ENCODE measurements at regions not wholly inside any gene's neighbourhood (a gene's known extent, or its start where the extent isn't known, plus 50 kb on each side); places are given as distances from the start of the nearest gene placed in this dataset.

DNA sequence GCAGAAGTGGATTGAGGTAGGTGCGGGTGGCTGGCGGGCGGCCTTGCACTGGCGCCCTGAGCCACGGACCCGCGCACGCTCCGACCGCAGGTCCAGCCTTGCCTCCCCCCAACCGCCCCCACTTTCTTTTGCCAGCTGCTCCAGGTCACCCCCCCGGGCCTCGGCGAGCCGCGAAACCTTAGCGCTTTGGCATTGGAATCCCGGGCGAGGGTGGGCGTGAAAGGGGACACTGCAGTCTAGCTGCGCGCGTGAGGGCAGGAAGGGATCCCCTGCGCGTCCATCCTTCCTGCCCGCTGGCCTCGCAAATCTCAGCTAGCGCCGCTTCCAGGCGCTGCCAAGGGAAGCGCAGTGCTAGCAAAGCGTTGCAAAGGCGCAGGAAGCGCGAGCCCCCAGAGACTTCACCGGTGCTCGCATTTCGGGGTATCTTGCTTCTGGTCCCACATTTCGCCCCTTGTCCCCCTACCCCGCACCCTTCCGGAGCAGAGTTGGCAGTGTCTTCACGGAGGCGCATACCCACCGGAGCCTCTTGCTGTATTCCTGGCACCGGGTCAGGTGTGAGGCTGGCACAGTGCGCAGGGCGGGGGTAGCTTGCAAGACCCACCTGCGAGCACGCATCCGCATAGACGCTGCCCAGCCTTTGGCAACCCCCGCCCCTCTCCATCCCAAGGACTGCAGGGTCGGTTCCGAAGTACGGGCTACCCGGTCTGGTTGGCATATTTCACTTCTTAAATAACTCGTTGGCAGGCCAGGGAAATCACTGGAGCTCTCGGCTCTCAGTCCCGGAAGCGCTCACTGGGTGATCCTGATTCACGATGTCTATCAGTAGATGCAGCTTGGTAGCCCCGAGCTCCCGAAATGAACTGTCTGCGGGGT lies 104.4 kb downstream of the UCHL1 start:
- no peaks in the 10 kb centered on the region for H3K9me3 ChIP-seq (ENCODE audit: control insufficient read depth in 2 of 2, low read length in 2 of 2)
- H3K4me3 ChIP-seq (ENCODE audit: low read depth, low read length) = no peak overlapping the region
- ATAC-seq (ENCODE audit: low read depth in 2 of 2) (no peak), DNase-seq (no peak)
- peaks cover 13% of the 10 kb centered on the region for H3K27me3 ChIP-seq (ENCODE audit: control insufficient read depth, insufficient read depth, low read length)
- no peaks in the 10 kb centered on the region for H3K36me3 ChIP-seq (ENCODE audit: control insufficient read depth, insufficient read depth, low read length)
- H3K36me3 Mint-ChIP-seq = no peaks in the 10 kb centered on the region
- no peak overlapping the region for H3K27ac Mint-ChIP-seq
- H3K27ac ChIP-seq (ENCODE audit: insufficient read depth, low read length, poor library complexity, severe bottlenecking) = no peak overlapping the region
- H3K27me3 Mint-ChIP-seq = peaks cover 33% of the 10 kb centered on the region
- H3K9me3 Mint-ChIP-seq = peaks cover 0 to 3% (median 0%) of the 10 kb centered on the region in 7 donors
- H3K4me1 ChIP-seq (ENCODE audit: control insufficient read depth, insufficient read depth, low read length, poor library complexity, severe bottlenecking) = no peaks in the 10 kb centered on the region
- no peaks in the 10 kb centered on the region for H3K4me1 Mint-ChIP-seq
- peak overlapping the region in 1 of 4 donors; percentile 15 for H3K4me3 Mint-ChIP-seq

DNA sequence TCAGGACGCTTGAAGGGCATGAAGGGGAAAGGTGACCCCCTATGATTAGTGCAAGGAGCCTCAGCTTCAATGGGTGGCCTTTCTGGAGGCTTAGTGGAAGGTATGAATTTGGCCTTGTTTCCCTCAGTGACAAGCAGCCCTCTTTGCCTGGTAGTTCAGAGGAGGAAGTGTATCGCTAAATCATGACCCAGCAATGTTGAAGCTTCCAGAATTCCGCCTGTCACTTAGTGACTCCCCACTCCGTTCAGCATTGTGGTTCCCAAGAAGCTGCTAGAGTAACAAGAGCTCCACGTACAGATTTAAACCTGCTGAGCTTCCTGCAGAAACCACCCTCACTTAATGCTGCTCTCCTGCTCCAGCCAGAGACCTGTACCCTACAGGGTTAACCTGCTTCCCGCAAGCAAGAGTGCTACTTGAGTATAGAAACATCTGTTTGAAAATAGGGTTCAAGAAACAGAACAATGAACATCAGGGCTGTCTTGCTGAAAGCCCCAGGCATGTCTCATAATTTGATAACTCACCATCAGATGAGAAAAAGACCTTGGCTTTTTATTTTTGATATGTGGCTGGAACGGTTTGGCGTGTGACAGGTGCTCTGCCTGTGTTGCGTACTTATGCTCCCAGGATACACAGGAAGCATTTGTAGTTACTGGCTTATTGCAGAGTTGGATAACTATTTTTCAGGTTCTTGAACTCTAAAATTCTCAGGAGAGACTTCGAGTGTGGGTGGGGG lies 105.2 kb downstream of the UCHL1 start:
- Mint-ChIP-seq H3K4me1 (no peaks in the 10 kb centered on the region), H3K4me3 (no peak overlapping the region), H3K27ac (no peak overlapping the region), H3K9me3 (peaks cover 0 to 2% (median 0%) of the 10 kb centered on the region in 7 donors), H3K36me3 (no peaks in the 10 kb centered on the region), H3K27me3 (peaks cover 33% of the 10 kb centered on the region)
- Histone ChIP-seq H3K27ac (ENCODE audit: insufficient read depth, low read length, poor library complexity, severe bottlenecking) (no peak overlapping the region), H3K27me3 (ENCODE audit: control insufficient read depth, insufficient read depth, low read length) (peaks cover 13% of the 10 kb centered on the region), H3K36me3 (ENCODE audit: control insufficient read depth, insufficient read depth, low read length) (no peaks in the 10 kb centered on the region), H3K9me3 (ENCODE audit: control insufficient read depth in 2 of 2, low read length in 2 of 2) (no peaks in the 10 kb centered on the region), H3K4me1 (ENCODE audit: control insufficient read depth, insufficient read depth, low read length, poor library complexity, severe bottlenecking) (no peaks in the 10 kb centered on the region), H3K4me3 (ENCODE audit: low read depth, low read length) (no peak overlapping the region)
- no peak for ATAC-seq (ENCODE audit: low read depth in 2 of 2)
- DNase-seq = no peak

DNA sequence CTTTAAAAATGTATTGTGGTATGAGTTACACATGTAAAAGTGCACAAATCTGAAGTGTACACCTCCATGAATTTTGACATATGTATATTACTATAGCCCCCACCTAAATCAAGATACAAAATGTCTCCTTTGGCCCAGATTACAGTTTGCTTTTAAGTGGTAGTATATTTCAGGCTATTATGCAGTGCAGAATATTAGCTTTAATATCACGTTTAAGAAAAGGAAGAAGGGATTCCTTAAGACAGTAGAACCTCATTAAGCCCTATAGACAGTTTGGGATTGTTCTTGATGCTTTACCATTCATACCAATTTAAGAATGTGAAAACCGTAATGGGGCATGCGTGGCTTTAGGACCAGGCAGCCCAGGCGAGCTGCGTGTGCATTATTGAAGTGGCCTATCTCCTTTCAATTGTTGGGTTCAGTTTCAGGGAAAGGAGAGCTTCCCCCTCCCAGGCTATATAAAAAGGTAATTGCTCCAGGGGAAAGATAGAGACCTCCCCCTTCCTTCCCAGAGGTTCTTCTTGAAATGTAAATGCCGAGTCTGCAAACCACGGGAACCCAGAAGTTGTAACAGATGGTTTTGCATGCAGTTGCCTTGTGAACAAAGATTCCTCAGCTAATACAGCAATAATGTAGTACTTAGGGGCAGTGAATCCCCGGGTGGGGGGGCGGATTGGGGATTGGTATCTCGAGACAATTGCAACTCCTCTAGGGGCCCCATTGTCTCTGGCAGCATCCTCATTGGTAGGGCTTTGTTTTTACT lies 106.1 kb downstream of the UCHL1 start:
- no peaks in the 10 kb centered on the region for H3K9me3 ChIP-seq (ENCODE audit: control insufficient read depth in 2 of 2, low read length in 2 of 2)
- no peak overlapping the region for H3K27ac Mint-ChIP-seq
- H3K4me3 ChIP-seq (ENCODE audit: low read depth, low read length) = no peak overlapping the region
- DNase-seq (no peak), ATAC-seq (ENCODE audit: low read depth in 2 of 2) (no peak)
- H3K27me3 ChIP-seq (ENCODE audit: control insufficient read depth, insufficient read depth, low read length) = peaks cover 13% of the 10 kb centered on the region
- no peak overlapping the region for H3K27ac ChIP-seq (ENCODE audit: insufficient read depth, low read length, poor library complexity, severe bottlenecking)
- no peak overlapping the region for H3K4me3 Mint-ChIP-seq
- no peaks in the 10 kb centered on the region for H3K36me3 ChIP-seq (ENCODE audit: control insufficient read depth, insufficient read depth, low read length)
- H3K9me3 Mint-ChIP-seq = peaks cover 0 to 2% (median 0%) of the 10 kb centered on the region in 7 donors
- H3K36me3 Mint-ChIP-seq = no peaks in the 10 kb centered on the region
- peaks cover 33% of the 10 kb centered on the region for H3K27me3 Mint-ChIP-seq
- no peaks in the 10 kb centered on the region for H3K4me1 ChIP-seq (ENCODE audit: control insufficient read depth, insufficient read depth, low read length, poor library complexity, severe bottlenecking)
- H3K4me1 Mint-ChIP-seq = no peaks in the 10 kb centered on the region

DNA sequence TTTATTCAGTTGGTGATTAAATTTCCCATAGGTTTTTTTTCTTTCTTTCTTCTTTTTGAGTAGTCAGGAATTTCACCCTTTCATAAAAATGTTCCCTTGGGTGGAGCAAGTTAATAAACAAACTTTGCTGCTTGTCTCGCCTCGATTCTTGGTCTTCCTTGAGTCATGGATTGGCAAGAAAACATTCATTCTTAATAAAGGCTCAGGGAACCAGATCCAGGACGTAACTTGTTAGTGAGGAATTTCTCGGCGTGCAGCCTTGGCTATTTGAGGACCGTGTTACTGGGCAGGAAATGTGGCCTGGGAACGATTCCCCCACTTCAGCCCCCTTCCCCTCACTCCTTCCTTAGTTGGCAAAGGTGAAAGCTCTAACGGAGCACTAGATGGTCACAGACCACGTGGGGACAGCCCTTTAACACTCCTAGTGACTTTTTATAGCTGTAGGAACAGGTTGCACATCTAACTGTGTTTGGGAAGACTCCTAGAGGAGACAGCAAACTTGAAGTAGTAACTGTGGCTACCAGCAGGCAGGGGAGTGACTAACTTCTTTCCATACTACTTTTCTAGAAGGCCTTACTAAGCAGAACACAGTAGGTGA lies 106.8 kb downstream of the UCHL1 start:
- Mint-ChIP-seq H3K27ac (no peak overlapping the region), H3K4me3 (no peak overlapping the region), H3K9me3 (peaks cover 0 to 2% (median 0%) of the 10 kb centered on the region in 7 donors), H3K27me3 (peaks cover 33% of the 10 kb centered on the region), H3K4me1 (no peaks in the 10 kb centered on the region), H3K36me3 (no peaks in the 10 kb centered on the region)
- ATAC-seq (ENCODE audit: low read depth in 2 of 2) (no peak), DNase-seq (no peak)
- Histone ChIP-seq H3K27me3 (ENCODE audit: control insufficient read depth, insufficient read depth, low read length) (peaks cover 13% of the 10 kb centered on the region), H3K4me1 (ENCODE audit: control insufficient read depth, insufficient read depth, low read length, poor library complexity, severe bottlenecking) (no peaks in the 10 kb centered on the region), H3K27ac (ENCODE audit: insufficient read depth, low read length, poor library complexity, severe bottlenecking) (no peak overlapping the region), H3K9me3 (ENCODE audit: control insufficient read depth in 2 of 2, low read length in 2 of 2) (no peaks in the 10 kb centered on the region), H3K36me3 (ENCODE audit: control insufficient read depth, insufficient read depth, low read length) (no peaks in the 10 kb centered on the region), H3K4me3 (ENCODE audit: low read depth, low read length) (no peak overlapping the region)

DNA sequence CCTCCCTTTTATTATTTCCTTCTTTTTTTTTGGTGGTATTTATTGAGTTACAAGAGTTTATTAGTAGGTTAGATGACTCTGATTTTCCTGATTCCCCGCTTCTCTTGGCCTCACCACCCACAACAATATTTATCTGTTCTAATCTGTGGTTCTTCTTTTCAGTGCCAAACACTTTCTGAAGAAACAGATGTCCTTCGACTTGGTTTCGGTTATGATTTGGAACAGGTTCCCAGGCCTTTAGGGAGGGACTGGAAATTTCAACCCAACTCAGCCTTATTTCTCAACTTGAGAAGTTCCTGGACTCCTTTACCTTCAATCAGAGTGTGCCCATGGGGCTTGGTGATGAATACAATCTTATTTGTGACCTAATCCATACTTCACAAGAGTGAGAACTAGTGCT lies 108.1 kb downstream of the UCHL1 start:
- Histone ChIP-seq H3K4me3 (ENCODE audit: low read depth, low read length) (no peak overlapping the region), H3K4me1 (ENCODE audit: control insufficient read depth, insufficient read depth, low read length, poor library complexity, severe bottlenecking) (no peaks in the 10 kb centered on the region), H3K27me3 (ENCODE audit: control insufficient read depth, insufficient read depth, low read length) (peaks cover 9% of the 10 kb centered on the region), H3K27ac (ENCODE audit: insufficient read depth, low read length, poor library complexity, severe bottlenecking) (no peak overlapping the region), H3K9me3 (ENCODE audit: control insufficient read depth in 2 of 2, low read length in 2 of 2) (no peaks in the 10 kb centered on the region), H3K36me3 (ENCODE audit: control insufficient read depth, insufficient read depth, low read length) (no peaks in the 10 kb centered on the region)
- DNase-seq = no peak
- Mint-ChIP-seq H3K27ac (no peak overlapping the region), H3K4me3 (no peak overlapping the region), H3K36me3 (no peaks in the 10 kb centered on the region), H3K9me3 (peaks cover 0 to 2% (median 0%) of the 10 kb centered on the region in 7 donors), H3K4me1 (no peaks in the 10 kb centered on the region), H3K27me3 (peaks cover 33% of the 10 kb centered on the region)
- ATAC-seq (ENCODE audit: low read depth in 2 of 2) = no peak

DNA sequence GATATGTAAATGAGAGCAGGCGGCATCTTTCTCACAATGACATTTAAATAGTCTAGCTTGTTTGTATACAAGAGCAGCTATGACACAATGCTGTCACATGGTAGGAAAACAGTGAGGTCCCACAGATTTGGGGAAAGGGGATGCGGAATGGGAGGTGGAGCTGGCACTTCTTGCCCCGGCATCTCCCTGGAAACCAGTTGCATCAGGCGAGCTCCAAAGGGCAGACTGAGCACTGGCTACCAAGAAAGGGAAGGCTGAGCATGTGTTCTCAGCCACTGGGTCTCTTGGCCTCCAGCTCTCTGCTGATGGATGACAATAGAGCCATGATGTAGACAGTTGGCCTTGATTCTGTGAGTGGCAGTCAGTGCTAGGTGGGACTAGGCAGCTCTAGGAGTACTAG lies 109.0 kb downstream of the UCHL1 start:
- H3K36me3 Mint-ChIP-seq = no peaks in the 10 kb centered on the region
- no peak for ATAC-seq (ENCODE audit: low read depth in 2 of 2)
- no peak overlapping the region for H3K27ac Mint-ChIP-seq
- Histone ChIP-seq H3K27ac (ENCODE audit: insufficient read depth, low read length, poor library complexity, severe bottlenecking) (no peak overlapping the region), H3K9me3 (ENCODE audit: control insufficient read depth in 2 of 2, low read length in 2 of 2) (no peaks in the 10 kb centered on the region), H3K27me3 (ENCODE audit: control insufficient read depth, insufficient read depth, low read length) (peaks cover 9% of the 10 kb centered on the region), H3K4me3 (ENCODE audit: low read depth, low read length) (no peak overlapping the region), H3K36me3 (ENCODE audit: control insufficient read depth, insufficient read depth, low read length) (no peaks in the 10 kb centered on the region), H3K4me1 (ENCODE audit: control insufficient read depth, insufficient read depth, low read length, poor library complexity, severe bottlenecking) (no peaks in the 10 kb centered on the region)
- H3K4me1 Mint-ChIP-seq = no peaks in the 10 kb centered on the region
- no peak for DNase-seq
- no peak overlapping the region for H3K4me3 Mint-ChIP-seq
- H3K27me3 Mint-ChIP-seq = peaks cover 33% of the 10 kb centered on the region
- H3K9me3 Mint-ChIP-seq = peaks cover 0 to 2% (median 0%) of the 10 kb centered on the region in 7 donors

DNA sequence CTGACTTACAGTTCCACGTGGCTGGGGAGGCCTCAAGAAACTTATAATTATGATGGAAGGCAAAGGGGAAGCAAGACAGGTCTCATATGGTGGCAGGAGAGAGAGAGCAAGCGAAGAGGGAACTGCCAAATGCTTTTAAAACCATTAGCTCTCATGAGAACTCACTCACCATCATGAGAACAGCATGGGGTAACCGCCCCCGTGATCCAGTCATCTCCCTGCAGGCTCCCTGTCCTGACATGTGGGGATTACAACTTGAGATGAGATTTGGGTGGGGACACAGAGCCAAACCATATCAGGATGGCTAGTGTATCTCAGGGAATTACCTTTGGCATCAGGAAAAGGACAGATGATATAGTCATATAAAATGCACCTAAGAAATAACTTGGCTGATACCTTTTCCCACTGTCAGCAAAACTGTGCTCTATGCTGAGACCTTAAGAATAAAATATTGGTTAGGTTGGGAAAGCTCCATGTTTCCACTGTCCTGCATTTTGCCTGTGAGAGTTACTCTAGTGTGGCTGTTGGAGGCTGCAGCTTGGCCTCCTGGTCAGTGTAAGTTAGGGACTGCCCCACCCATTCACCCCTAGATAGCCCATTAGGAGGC lies 110.3 kb downstream of the UCHL1 start:
- H3K36me3 Mint-ChIP-seq = no peaks in the 10 kb centered on the region

More for the DNA sequence above, 110.3 kb downstream of the UCHL1 start:
- Histone ChIP-seq H3K36me3 (ENCODE audit: control insufficient read depth, insufficient read depth, low read length) (no peaks in the 10 kb centered on the region), H3K27ac (ENCODE audit: insufficient read depth, low read length, poor library complexity, severe bottlenecking) (no peak overlapping the region), H3K27me3 (ENCODE audit: control insufficient read depth, insufficient read depth, low read length) (peaks cover 5% of the 10 kb centered on the region), H3K4me1 (ENCODE audit: control insufficient read depth, insufficient read depth, low read length, poor library complexity, severe bottlenecking) (no peaks in the 10 kb centered on the region), H3K9me3 (ENCODE audit: control insufficient read depth in 2 of 2, low read length in 2 of 2) (no peaks in the 10 kb centered on the region), H3K4me3 (ENCODE audit: low read depth, low read length) (no peak overlapping the region)
- ATAC-seq (ENCODE audit: low read depth in 2 of 2) (no peak), DNase-seq (no peak)
- Mint-ChIP-seq H3K27me3 (peaks cover 24% of the 10 kb centered on the region), H3K27ac (no peak overlapping the region), H3K9me3 (peaks cover 0 to 2% (median 0%) of the 10 kb centered on the region in 7 donors), H3K4me3 (no peak overlapping the region), H3K4me1 (no peaks in the 10 kb centered on the region)
